GM12864 (cell line): ENCODE measurements at regions not wholly inside any gene's neighbourhood (a gene's known extent, or its start where the extent isn't known, plus 50 kb on each side); places are given as distances from the start of the nearest gene placed in this dataset.
"Not testable (repeated sequence)": the region's sequence is repeated elsewhere in the genome, so short reads cannot be mapped to it uniquely, and the experiment has no call there.

Experiments used
- DNase-seq: peaks from one replicate; pipeline ENCODE4 v3.0.0-alpha.2; 2011; ENCODE audit warnings: low read depth
- H3K4me3 ChIP-seq: 2 replicates; pipeline ENCODE4 v1.5.1; 2011; ENCODE audit warnings: mild to moderate bottlenecking, low read depth, low read length, control low read depth
- CTCF ChIP-seq: IDR thresholded peaks from 2 replicates; pipeline ENCODE4 v1.5.1; 2011; ENCODE audit warnings: low read depth, mild to moderate bottlenecking, moderate library complexity, low read length, control low read depth, inconsistent platforms; ENCODE audit errors: missing control alignments

GRCh38 chr7:67359900-67360299, 363.3 kb downstream of the TYW1 start:
- no peak for DNase-seq
- no peak overlapping the region for H3K4me3 ChIP-seq
- no peak for TF ChIP-seq CTCF

GRCh38 chr7:67361150-67361549, 364.5 kb downstream of the TYW1 start:
- TF ChIP-seq CTCF, result no peak
- no peak overlapping the region for H3K4me3 ChIP-seq
- no peak for DNase-seq

- TF ChIP-seq CTCF, result no peak
- no peak for DNase-seq
- no peak overlapping the region for H3K4me3 ChIP-seq
Measured at GRCh38 chr7:67364441-67365017, 367.9 kb downstream of the TYW1 start.

GRCh38 chr7:67371429-67372305, 375.0 kb downstream of the TYW1 start:
- TF ChIP-seq CTCF, result peak; percentile 89
- H3K4me3 ChIP-seq, result no peak overlapping the region
- DNase-seq, result peak; percentile 18

- not testable (repeated sequence) for DNase-seq, H3K4me3 ChIP-seq
Measured at GRCh38 chr7:67373389-67373788, 376.8 kb downstream of the TYW1 start.

- no peak for DNase-seq
- no peak overlapping the region for H3K4me3 ChIP-seq
- no peak for TF ChIP-seq CTCF
Measured at GRCh38 chr7:67375427-67375826, 378.8 kb downstream of the TYW1 start.

- TF ChIP-seq CTCF, result peak; percentile 97
- H3K4me3 ChIP-seq, result no peak overlapping the region
- DNase-seq, result peak; percentile 43
Measured at GRCh38 chr7:67377939-67378862, 381.6 kb downstream of the TYW1 start.
